ENCODE measurements at regions not wholly inside any gene's neighbourhood (a gene's known extent, or its start where the extent isn't known, plus 50 kb on each side); places are given as distances from the start of the nearest gene placed in this dataset.

- DNase-seq (ENCODE audit: low read depth): no peak
Measured at GRCh38 chr14:94887591-94887990, 117.7 kb upstream of the GSC start.

DNA sequence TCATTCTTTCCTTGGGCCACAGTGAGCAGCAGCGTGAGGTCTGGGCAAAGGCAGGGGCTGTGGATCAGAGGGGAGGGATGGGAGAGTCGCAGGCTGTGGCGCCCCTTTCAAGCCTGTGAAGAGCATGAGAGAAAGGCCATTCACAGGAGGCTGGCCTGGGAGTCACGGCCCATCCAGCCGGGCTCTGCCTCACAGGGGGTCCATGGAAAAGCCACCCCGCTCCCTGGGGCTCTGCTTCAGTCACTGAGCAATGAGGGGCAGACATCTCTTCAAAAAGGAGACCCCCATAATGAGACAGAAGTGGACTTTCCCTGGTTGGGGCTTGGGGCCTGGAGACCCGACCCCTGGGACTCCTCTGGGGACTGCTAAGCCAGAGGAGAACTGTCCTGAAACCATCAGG is 117.0 kb upstream of the GSC start:
- DNase-seq (ENCODE audit: low read depth): no peak

- DNase-seq (ENCODE audit: low read depth): no peak
Measured at GRCh38 chr14:94885481-94886155, 115.7 kb upstream of the GSC start.

DNA sequence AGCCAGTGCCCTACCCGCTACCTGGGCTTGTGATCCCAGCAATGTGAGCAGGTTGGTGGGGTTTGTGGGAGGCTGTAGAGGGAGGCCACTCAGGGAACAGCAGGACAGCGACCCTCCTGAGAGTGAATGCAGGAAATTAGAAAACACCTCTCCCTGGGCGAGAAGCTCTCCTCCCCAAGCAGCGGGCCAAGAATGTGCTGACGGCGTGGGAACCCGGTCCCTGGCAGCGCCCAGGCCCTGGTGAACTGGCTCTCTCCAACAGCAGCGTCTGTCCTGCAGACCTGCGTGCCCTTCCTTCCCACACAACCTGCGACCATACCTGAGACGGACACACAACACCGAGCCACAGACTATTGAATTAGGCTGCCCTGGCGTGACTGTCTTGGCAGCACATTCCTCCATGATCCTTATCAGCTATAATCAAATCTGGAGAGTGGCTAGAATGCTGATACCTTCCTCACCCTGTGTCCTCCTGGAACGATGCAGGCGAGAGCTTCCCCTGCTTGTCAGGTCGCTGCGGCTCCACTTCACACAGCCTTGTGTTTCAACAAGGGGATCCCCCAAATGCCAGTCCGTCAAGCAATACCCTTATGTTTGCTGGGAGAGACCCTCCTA is 114.8 kb upstream of the GSC start:
- no peak for DNase-seq (ENCODE audit: low read depth)

- DNase-seq (ENCODE audit: low read depth): no peak
Measured at GRCh38 chr14:94882401-94882800, 112.5 kb upstream of the GSC start.

DNA sequence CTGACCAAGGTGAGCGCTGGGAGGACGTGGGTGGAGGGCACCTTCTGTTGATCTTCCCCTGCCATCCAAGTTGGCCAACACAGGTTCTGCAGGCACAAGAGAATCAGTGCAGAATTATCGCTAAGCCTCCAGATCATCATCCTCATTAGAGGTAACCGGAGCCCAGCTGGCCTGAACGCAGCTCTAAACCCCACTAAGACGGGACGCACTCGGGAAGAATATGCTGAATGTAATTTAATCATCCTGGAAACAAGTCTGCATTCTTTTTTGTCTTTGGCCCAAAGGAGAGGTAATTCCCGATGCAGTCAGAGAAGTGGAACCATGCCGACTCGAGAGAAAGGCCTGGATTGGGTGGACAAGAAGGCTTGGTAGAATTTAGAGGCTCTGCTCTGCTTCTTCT is 111.0 kb upstream of the GSC start:
- no peak for DNase-seq (ENCODE audit: low read depth)

- DNase-seq (ENCODE audit: low read depth): no peak
Measured at GRCh38 chr14:94880106-94880505, 110.2 kb upstream of the GSC start.

DNA sequence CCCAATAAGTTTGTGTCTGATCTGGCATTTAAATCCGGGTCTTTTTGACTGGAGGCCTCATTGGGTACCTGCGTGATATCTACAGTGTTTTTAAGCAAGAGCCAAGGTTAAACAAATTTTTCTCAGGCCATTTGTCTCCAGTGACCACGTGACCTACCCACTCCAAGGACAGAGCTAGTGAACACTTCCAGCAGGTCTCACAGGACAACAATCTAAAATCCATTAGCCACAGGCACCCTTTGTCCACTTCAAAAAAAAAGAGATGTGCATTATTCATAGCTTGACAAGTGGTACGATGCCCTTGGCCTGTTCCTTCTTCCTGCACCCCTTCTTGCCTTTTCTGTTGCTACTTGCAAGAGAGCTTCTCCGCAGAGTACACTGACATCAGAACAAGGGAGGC is 109.6 kb upstream of the GSC start:
- no peak for DNase-seq (ENCODE audit: low read depth)

DNA sequence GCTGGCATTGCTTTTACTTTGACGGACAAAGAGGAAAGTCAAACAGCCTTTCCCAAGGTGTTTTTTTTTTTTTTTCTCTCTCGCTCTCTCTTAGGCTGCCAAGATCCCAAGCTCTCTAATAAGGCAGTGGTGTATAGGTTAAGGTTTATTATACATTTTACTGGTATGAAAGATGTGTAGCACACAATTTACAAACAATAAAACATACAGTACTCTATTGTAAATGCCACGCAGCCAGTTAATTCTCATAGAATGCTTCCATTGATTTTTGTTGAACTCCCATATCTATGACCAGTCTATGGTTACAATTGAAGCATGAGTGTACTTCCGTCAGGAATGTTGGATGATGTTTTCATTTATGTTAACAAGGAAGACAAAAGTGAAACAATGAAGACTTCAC is 106.4 kb upstream of the GSC start:
- DNase-seq (ENCODE audit: low read depth): no peak

DNA sequence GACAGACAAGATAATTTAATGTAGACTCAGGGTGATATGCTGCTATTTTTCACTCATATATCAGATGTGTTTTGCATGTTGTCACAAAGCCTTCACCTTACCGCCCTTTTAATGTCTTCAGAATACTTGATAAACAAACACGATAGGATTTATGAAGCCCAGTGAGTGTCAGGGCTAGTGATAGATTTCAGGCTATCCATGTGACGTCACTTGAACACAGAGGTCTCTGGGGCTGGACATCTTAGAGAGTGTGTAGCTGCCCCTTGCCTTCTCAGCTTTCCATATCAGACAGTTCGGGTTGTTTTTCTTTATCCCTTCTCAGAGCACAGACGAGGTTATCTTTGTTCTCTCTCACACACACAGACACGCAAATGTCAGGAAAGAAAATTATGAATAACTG is 105.3 kb upstream of the GSC start:
- no peak for DNase-seq (ENCODE audit: low read depth)

DNA sequence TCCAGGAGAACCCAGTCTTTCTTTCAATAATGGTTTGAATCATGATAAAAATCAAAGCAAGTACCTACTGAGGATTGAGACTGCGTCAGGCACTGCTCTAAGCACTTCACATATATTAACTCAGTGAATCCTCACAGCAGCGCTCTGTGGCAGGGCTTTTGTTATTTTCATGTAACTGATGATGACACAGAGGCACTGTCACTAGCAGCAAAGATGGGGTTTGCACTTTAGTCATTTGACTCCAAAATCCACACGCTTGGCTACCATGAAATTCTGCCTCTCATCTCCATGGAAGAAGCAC is 98.8 kb upstream of the GSC start:
- DNase-seq (ENCODE audit: low read depth): no peak

- DNase-seq (ENCODE audit: low read depth): no peak
Measured at GRCh38 chr14:94867946-94868771, 98.2 kb upstream of the GSC start.

- no peak for DNase-seq (ENCODE audit: low read depth)
Measured at GRCh38 chr14:94867209-94867608, 97.3 kb upstream of the GSC start.

DNA sequence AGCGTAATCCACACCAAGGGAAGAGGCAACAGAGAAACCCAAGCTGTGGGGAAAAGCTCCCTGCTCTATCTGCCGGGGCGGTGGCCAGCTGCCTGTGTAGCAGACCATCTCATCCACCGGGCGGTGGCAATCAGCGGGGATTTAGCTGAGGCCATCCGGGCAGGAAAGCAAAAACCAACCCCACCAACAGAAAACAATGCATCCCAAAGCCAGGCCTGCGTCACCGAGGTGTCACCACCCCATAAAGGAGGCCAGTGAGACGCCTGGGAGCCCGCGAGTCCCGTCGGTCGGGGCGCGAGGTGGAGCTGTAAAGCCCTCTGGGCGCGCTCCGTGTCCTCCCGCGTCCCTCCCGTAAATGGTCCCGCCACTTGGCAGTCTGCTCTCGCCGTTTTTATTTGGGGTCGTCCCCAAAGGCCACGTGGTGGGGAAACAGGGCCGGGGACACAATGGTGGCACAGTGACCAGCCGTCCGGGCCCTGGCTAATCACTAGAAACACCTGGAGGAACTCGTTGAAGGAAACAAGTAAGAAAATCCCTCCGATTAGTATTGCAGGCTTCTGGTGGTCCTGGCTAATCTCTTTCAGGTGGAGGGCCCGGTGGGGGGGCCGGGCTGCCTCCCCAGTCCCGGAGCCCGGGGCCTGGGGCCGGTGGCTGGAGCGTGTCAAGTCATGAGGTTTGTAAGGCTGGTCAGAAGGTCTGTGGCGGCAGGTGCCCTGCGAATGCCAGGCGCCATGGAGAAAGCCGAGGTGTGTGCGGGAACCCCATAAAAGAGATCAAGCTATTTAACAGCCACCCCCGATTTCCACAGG is 94.7 kb upstream of the GSC start:
- DNase-seq (ENCODE audit: low read depth): no peak

DNA sequence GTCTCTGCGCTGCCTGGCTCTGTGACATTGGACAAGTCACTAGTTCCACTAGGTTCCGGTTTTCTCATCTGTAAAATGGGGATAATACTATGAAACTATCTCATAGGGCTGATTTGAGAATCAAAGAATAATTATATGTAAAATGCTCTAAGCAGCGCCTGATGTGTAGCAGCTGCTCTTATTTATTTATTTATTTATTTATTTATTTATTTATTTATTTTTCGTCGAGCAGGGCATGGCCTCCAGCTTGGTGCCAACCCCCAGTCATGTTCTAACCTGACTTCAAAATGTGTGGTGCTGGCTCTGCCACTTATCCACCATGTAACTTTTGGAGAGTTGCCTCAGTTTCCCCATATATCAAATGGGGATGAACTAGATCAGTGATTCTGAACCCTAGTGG is 93.5 kb upstream of the GSC start:
- DNase-seq (ENCODE audit: low read depth): no peak

- DNase-seq (ENCODE audit: low read depth): no peak
Measured at GRCh38 chr14:94857950-94858349, 88.0 kb upstream of the GSC start.

GRCh38 chr14:94853920-94854319 is 84.0 kb upstream of the GSC start:
- no peak for DNase-seq (ENCODE audit: low read depth)

DNA sequence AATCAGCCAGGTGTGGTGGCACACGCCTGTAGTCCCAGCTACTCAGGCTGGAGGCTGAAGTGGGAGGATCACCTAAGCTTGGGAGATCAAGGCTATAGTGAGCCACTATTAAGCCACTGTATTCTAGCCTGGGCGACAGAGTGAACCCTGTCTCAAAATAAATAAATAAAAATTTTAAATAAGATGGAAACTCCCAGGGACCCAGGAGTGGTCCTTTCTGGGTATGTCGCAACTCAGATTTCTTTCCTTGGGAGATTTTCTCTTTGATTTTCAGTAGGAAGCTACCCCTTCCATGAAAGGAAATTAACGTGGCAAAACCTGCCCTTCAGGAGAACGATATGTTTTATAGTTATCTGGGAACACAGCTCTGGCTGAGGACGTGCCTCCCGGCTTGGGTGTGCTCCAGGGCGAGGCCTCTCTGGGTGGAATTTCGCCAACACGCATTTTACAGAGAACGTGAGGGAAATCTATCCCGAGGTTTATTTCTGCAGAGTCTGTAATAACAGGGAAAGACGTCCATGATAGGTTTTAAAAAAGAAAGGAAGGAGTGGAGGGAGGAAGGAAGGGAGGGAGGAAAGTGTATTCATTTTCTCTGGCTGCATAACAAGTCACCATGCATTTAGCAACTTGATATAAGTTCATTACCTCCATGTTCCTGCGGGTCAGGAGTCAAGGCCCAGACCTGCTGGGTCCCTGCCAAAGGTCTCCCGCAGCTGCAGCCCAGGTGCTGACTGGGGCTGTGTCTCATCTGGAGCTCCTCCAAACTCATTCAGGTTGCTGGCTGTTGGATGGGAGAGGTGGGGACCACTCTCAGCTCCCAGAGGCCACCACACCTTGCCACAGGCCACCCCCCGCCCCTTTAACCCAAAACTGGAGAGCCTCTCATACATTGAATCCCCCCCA is 80.6 kb upstream of the GSC start:
- DNase-seq (ENCODE audit: low read depth): no peak

GRCh38 chr14:94844593-94845152 is 74.8 kb upstream of the GSC start:
- no peak for DNase-seq (ENCODE audit: low read depth)

DNA sequence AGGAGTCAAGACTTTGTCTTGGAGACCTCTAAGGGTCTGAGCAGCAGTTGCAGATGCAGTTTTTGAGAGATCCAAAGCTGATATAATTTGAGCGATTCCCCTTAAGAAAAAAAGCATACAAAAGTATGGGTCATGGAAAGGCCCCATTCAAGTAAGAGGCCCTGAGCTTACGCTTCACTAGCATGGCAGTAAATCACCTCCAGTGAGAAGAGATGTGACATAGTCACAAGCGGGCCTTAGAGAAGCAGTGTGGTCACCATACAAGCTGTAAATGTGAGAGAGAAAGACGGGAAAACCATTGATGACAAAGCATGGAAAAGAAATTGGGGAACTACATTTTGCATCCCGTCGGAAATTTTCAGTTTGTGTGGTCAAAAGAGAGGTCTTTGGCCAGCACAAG is 70.6 kb upstream of the GSC start:
- no peak for DNase-seq (ENCODE audit: low read depth)

DNA sequence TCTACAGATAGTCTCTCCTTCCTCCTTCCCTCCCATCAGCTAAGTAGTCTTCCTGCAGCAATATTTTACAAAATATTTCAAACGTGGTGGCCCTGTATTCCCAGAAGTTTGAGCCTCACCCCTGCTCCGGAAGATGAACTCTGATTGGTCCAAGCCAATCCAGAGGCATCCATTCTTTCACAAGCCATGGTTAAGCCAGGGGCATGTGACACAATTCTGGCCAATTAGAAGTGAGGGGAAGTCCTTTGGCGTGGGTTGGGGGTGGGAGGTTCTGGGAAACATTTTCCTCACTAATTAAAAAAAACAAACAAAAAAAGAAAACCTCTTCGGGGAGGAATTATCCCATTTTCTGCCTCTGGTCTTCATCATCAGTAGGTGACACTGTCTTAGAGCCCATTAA is 69.4 kb upstream of the GSC start:
- DNase-seq (ENCODE audit: low read depth): no peak

All from stimulated activated CD8-positive, alpha-beta memory T cell treated with anti-CD3 and anti-CD28 coated beads, Interleukin-12 subunit alpha, Interleukin-12 subunit beta, amount 100 ng/mL, for 1 hour (primary cell).